Colonic mucosa (tissue), 4 donors: ENCODE measurements at regions not wholly inside any gene's neighbourhood (a gene's known extent, or its start where the extent isn't known, plus 50 kb on each side); places are given as distances from the start of the nearest gene placed in this dataset.
"Not testable (repeated sequence)": the region's sequence is repeated elsewhere in the genome, so short reads cannot be mapped to it uniquely, and the experiment has no call there.

ENCODE experiments used
- DNase-seq: peaks from one replicate; pipeline ENCODE4 v3.0.0-alpha.2; 2020
- H3K27ac ChIP-seq: fragments of 200-600 bp; one replicate; pipeline ENCODE4 v1.8.0; 2021
- H3K27me3 ChIP-seq: fragments of 200-600 bp; one replicate; pipeline ENCODE4 v1.8.0; 2021
- H3K36me3 ChIP-seq: fragments of 200-600 bp; one replicate; pipeline ENCODE4 v1.8.0; 2021
- H3K4me1 ChIP-seq: fragments of 200-600 bp; one replicate; pipeline ENCODE4 v1.8.0; 2021; ENCODE audit warnings: mild to moderate bottlenecking
- H3K4me3 ChIP-seq: fragments of 200-600 bp; one replicate; pipeline ENCODE4 v1.8.0; 2021
- H3K9ac ChIP-seq, 2 donors: one replicate each; pipeline ENCODE4 v1.7.0; 2013; ENCODE audit warnings: control low read depth in 2 of 2, low read depth in 2 of 2, low read length in 2 of 2
- H3K9me3 ChIP-seq: fragments of 200-600 bp; one replicate; pipeline ENCODE4 v1.8.0; 2021
- CTCF ChIP-seq: fragments of 200-600 bp; IDR thresholded peaks from one replicate; pipeline ENCODE4 v1.8.0; 2022; ENCODE audit warnings: antibody characterized with exemption, mild to moderate bottlenecking
- intact Hi-C: fragments of 100-400 bp; cut with DNase I; formaldehyde crosslinking; loops from one replicate; pipeline ENCODE4 v1.14.1; 2022
- donor health status: healthy.
- donor health status: DM: no; HTN: no; CAD: no.
- donor health status: DM: no; HTN: no; CAD: no.

GRCh38 chr15:19984101-19984500, 557.5 kb downstream of the GOLGA6L6 start:
- intact Hi-C loops = no loop called here
- no peak overlapping the region for H3K9ac ChIP-seq
- H3K36me3 ChIP-seq = no peaks in the 10 kb centered on the region
- no peak overlapping the region for H3K4me3 ChIP-seq
- no peak for TF ChIP-seq CTCF
- H3K27me3 ChIP-seq = no peaks in the 10 kb centered on the region
- H3K27ac ChIP-seq = no peak overlapping the region
- no peaks in the 10 kb centered on the region for H3K4me1 ChIP-seq
- no peaks in the 10 kb centered on the region for H3K9me3 ChIP-seq
- DNase-seq = no peak

- no peak for TF ChIP-seq CTCF
- intact Hi-C loops = no loop called here
- no peak overlapping the region for H3K9ac ChIP-seq
- H3K4me3 ChIP-seq = no peak overlapping the region
- H3K27me3 ChIP-seq = no peaks in the 10 kb centered on the region
- no peaks in the 10 kb centered on the region for H3K4me1 ChIP-seq
- no peaks in the 10 kb centered on the region for H3K9me3 ChIP-seq
- H3K27ac ChIP-seq = no peak overlapping the region
- H3K36me3 ChIP-seq = no peaks in the 10 kb centered on the region
- DNase-seq = no peak
These were observed 566.6 kb downstream of the GOLGA6L6 start for GRCh38 chr15:19974998-19975397.

GRCh38 chr15:19973718-19974117, 567.9 kb downstream of the GOLGA6L6 start:
- Histone ChIP-seq H3K9ac (no peak overlapping the region), H3K4me1 (no peaks in the 10 kb centered on the region), H3K27ac (no peak overlapping the region), H3K9me3 (no peaks in the 10 kb centered on the region), H3K4me3 (no peak overlapping the region), H3K36me3 (no peaks in the 10 kb centered on the region), H3K27me3 (no peaks in the 10 kb centered on the region)
- TF ChIP-seq CTCF = no peak
- intact Hi-C loops = no loop called here
- no peak for DNase-seq

GRCh38 chr15:19972582-19972981, 569.0 kb downstream of the GOLGA6L6 start:
- H3K36me3 ChIP-seq, DNase-seq, H3K9me3 ChIP-seq: not testable (repeated sequence)

GRCh38 chr15:19965574-19965973, 576.0 kb downstream of the GOLGA6L6 start:
- intact Hi-C loops, H3K27ac ChIP-seq, H3K27me3 ChIP-seq, DNase-seq, H3K9ac ChIP-seq, H3K4me3 ChIP-seq, H3K36me3 ChIP-seq, H3K4me1 ChIP-seq, H3K9me3 ChIP-seq: not testable (repeated sequence)

More at GRCh38 chr15:19972582-19972981, 569.0 kb downstream of the GOLGA6L6 start:
- intact Hi-C loops, H3K4me3 ChIP-seq, H3K27ac ChIP-seq, H3K4me1 ChIP-seq, H3K9ac ChIP-seq, H3K27me3 ChIP-seq: not testable (repeated sequence)

GRCh38 chr15:19964480-19964879, 577.1 kb downstream of the GOLGA6L6 start:
- H3K9me3 ChIP-seq, intact Hi-C loops, H3K27ac ChIP-seq, H3K9ac ChIP-seq, H3K36me3 ChIP-seq, DNase-seq, H3K4me3 ChIP-seq, H3K4me1 ChIP-seq, H3K27me3 ChIP-seq: not testable (repeated sequence)

GRCh38 chr15:19956124-19956796, 585.3 kb downstream of the GOLGA6L6 start:
- Histone ChIP-seq H3K4me3 (no peak overlapping the region), H3K9ac (no peak overlapping the region), H3K27me3 (no peaks in the 10 kb centered on the region), H3K9me3 (no peaks in the 10 kb centered on the region), H3K4me1 (no peaks in the 10 kb centered on the region), H3K36me3 (no peaks in the 10 kb centered on the region), H3K27ac (no peak overlapping the region)
- TF ChIP-seq CTCF = no peak
- intact Hi-C loops = no loop called here
- DNase-seq = no peak
